ENCODE measurements at regions not wholly inside any gene's neighbourhood (a gene's known extent, or its start where the extent isn't known, plus 50 kb on each side); places are given as distances from the start of the nearest gene placed in this dataset.

GRCh38 chr1:147084273-147085096 lies 87.8 kb downstream of the PRKAB2 start:
- Histone ChIP-seq H2AFZ (ENCODE audit: low read depth, low read length) (no peak overlapping the region), H3K79me2 (ENCODE audit: insufficient read depth, low read length) (no peaks in the 10 kb centered on the region), H3K4me2 (ENCODE audit: insufficient read depth, low read length) (no peak overlapping the region), H4K20me1 (ENCODE audit: insufficient read depth, low read length) (no peaks in the 10 kb centered on the region), H3K4me3 (ENCODE audit: low read depth in 1 of 2, low read length in 2 of 2) (no peak overlapping the region), H3K27ac (ENCODE audit: low read length) (no peak overlapping the region), H3K27me3 (ENCODE audit: insufficient read depth, low read length, poor library complexity) (no peaks in the 10 kb centered on the region), H3K9me3 (ENCODE audit: insufficient read depth, low read length, severe bottlenecking) (peaks cover 6% of the 10 kb centered on the region), H3K4me1 (ENCODE audit: insufficient read depth, low read length) (no peaks in the 10 kb centered on the region), H3K9ac (ENCODE audit: low read depth, low read length) (no peak overlapping the region), H3K36me3 (ENCODE audit: insufficient read depth, low read length) (no peaks in the 10 kb centered on the region)
- ATAC-seq (ENCODE audit: insufficient read depth, low read depth) = no peak
- no peak for DNase-seq
- no peak for TF ChIP-seq EZH2 (IDR thresholded peaks at IDR 0.05; ENCODE audit: borderline replicate concordance, low read depth, low read length, severe bottlenecking)
- TF ChIP-seq CTCF (IDR thresholded peaks at IDR 0.05; ENCODE audit: borderline replicate concordance, extremely low read depth, low read length, poor library complexity, severe bottlenecking) = no peak

- Histone ChIP-seq H3K27me3 (ENCODE audit: insufficient read depth, low read length, poor library complexity) (no peaks in the 10 kb centered on the region), H2AFZ (ENCODE audit: low read depth, low read length) (no peak overlapping the region), H3K9ac (ENCODE audit: low read depth, low read length) (no peak overlapping the region), H3K27ac (ENCODE audit: low read length) (no peak overlapping the region), H3K9me3 (ENCODE audit: insufficient read depth, low read length, severe bottlenecking) (peaks cover 6% of the 10 kb centered on the region), H3K4me2 (ENCODE audit: insufficient read depth, low read length) (no peak overlapping the region), H3K36me3 (ENCODE audit: insufficient read depth, low read length) (no peaks in the 10 kb centered on the region), H3K79me2 (ENCODE audit: insufficient read depth, low read length) (no peaks in the 10 kb centered on the region), H3K4me3 (ENCODE audit: low read depth in 1 of 2, low read length in 2 of 2) (no peak overlapping the region), H3K4me1 (ENCODE audit: insufficient read depth, low read length) (no peaks in the 10 kb centered on the region), H4K20me1 (ENCODE audit: insufficient read depth, low read length) (no peaks in the 10 kb centered on the region)
- no peak for ATAC-seq (ENCODE audit: insufficient read depth, low read depth)
- DNase-seq = no peak
- TF ChIP-seq EZH2 (IDR thresholded peaks at IDR 0.05; ENCODE audit: borderline replicate concordance, low read depth, low read length, severe bottlenecking) (no peak), CTCF (IDR thresholded peaks at IDR 0.05; ENCODE audit: borderline replicate concordance, extremely low read depth, low read length, poor library complexity, severe bottlenecking) (no peak)
Measured at GRCh38 chr1:147083919-147084272, 88.4 kb downstream of the PRKAB2 start.

- DNase-seq = no peak
- Histone ChIP-seq H3K4me3 (ENCODE audit: low read depth in 1 of 2, low read length in 2 of 2) (no peak overlapping the region), H3K27me3 (ENCODE audit: insufficient read depth, low read length, poor library complexity) (no peaks in the 10 kb centered on the region), H4K20me1 (ENCODE audit: insufficient read depth, low read length) (no peaks in the 10 kb centered on the region), H3K4me1 (ENCODE audit: insufficient read depth, low read length) (no peaks in the 10 kb centered on the region), H2AFZ (ENCODE audit: low read depth, low read length) (no peak overlapping the region), H3K4me2 (ENCODE audit: insufficient read depth, low read length) (no peak overlapping the region), H3K9me3 (ENCODE audit: insufficient read depth, low read length, severe bottlenecking) (peaks cover 11% of the 10 kb centered on the region), H3K36me3 (ENCODE audit: insufficient read depth, low read length) (no peaks in the 10 kb centered on the region), H3K9ac (ENCODE audit: low read depth, low read length) (no peak overlapping the region), H3K79me2 (ENCODE audit: insufficient read depth, low read length) (no peaks in the 10 kb centered on the region), H3K27ac (ENCODE audit: low read length) (no peak overlapping the region)
- TF ChIP-seq CTCF (IDR thresholded peaks at IDR 0.05; ENCODE audit: borderline replicate concordance, extremely low read depth, low read length, poor library complexity, severe bottlenecking) = no peak
- TF ChIP-seq EZH2 (IDR thresholded peaks at IDR 0.05; ENCODE audit: borderline replicate concordance, low read depth, low read length, severe bottlenecking) = no peak
- no peak for ATAC-seq (ENCODE audit: insufficient read depth, low read depth)
Measured at GRCh38 chr1:147080671-147081394, 91.4 kb downstream of the PRKAB2 start.
